ENCODE measurements at regions not wholly inside any gene's neighbourhood (a gene's known extent, or its start where the extent isn't known, plus 50 kb on each side); places are given as distances from the start of the nearest gene placed in this dataset.
A peak's percentile ranks its signal among the peaks of the same experiment; 100 is the strongest.

DNA sequence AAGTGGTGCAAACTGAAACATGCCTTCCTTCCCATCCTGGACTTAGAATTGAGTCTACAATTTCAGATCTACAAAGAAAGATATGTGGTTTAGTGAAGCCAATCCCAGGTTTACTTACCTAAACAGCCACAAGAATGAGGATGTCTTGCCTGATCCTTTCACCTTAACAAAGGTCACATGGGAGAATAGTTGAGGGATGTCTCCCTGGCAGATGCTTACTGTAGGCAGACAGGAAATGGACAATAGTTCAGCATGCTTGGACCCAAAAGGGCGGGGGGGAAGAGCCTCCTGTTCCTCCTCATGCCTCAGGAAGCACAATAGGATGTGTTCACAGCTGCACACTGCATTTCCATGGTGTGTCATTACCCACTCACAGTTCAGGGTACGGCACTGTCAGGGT, 492.7 kb upstream of the USP24 start:
- TF ChIP-seq CTCF (IDR thresholded peaks at IDR 0.05; ENCODE audit: extremely low read depth, insufficient read depth, missing control alignments) = no peak
- DNase-seq (ENCODE audit: low spot score) = no peak
- in situ Hi-C loops (cut with MboI; ENCODE audit: low pct_unique_long_range_greater_than_20kb, low sequenced_read_pairs, unreplicated experiment) = no loop called here

DNA sequence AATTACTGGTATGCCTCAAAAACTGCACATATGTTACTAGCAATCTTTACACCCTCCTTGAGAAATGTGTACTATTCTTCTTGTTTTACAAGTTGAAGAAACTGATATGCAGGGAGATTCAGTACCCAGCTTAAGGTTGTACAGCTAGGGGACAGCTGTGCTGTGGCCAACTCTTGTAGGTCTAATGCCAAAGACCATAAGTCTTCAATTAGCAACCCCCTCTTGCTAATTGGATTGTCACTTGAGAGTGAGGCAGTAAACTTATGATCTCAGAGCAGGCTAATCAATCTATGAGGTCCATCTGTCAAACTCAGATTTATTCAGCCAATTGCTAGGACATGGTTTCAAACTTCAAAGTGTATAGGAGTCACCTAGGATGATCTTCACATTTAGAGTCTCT, 492.0 kb upstream of the USP24 start:
- TF ChIP-seq CTCF (IDR thresholded peaks at IDR 0.05; ENCODE audit: extremely low read depth, insufficient read depth, missing control alignments) = no peak
- in situ Hi-C loops (cut with MboI; ENCODE audit: low pct_unique_long_range_greater_than_20kb, low sequenced_read_pairs, unreplicated experiment) = no loop called here
- DNase-seq (ENCODE audit: low spot score) = no peak

DNA sequence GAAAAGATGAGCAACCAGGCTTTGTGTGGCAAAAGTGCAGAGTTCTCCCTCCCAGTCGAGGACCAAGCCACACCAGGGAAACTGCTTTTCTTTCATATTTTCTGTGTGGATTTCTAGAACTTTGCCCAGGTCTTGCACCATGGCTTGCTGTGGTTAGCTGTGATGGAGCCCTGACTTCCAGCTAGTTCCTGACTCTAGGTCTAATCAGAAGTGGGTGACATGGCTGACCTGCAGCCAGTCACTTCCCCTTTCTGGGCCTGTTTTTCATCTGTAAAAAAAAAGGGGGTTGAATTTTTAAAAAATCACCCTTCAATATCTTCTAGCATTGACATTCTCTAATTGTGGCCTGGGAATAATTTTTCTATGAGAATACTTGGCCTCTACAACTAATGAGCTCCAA, 491.2 kb upstream of the USP24 start:
- in situ Hi-C loops (cut with MboI; ENCODE audit: low pct_unique_long_range_greater_than_20kb, low sequenced_read_pairs, unreplicated experiment) = no loop called here

GRCh38 chr1:55703726-55704363, 488.7 kb upstream of the USP24 start:
- in situ Hi-C loops (cut with MboI; ENCODE audit: low pct_unique_long_range_greater_than_20kb, low sequenced_read_pairs, unreplicated experiment) = no loop called here
- no peak for DNase-seq (ENCODE audit: low spot score)
- no peak for TF ChIP-seq CTCF (IDR thresholded peaks at IDR 0.05; ENCODE audit: extremely low read depth, insufficient read depth, missing control alignments)

More for the DNA sequence above, 491.2 kb upstream of the USP24 start:
- no peak for TF ChIP-seq CTCF (IDR thresholded peaks at IDR 0.05; ENCODE audit: extremely low read depth, insufficient read depth, missing control alignments)
- DNase-seq (ENCODE audit: low spot score) = no peak

DNA sequence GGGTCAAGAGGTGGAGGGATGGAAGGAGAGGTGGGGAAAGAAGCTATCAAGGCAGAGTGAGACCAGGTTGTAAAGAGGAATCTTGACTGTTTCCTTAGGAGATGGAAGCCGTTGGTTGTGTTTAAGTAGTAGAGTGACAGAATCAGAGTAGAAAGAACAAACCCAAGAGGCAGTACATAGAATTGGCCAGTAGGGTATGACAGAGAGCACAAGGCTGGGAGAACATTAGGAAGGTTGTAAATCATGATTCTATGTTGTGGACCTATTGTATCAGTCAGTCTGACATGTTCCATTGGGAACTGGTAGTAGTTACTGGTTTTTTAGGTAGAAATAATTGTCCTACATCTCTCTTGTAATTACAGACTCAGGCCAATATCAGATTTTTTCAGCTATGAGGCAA, 486.9 kb upstream of the USP24 start:
- DNase-seq (ENCODE audit: low spot score) = peak; percentile 36
- peak; percentile 59 for TF ChIP-seq CTCF (IDR thresholded peaks at IDR 0.05; ENCODE audit: extremely low read depth, insufficient read depth, missing control alignments)
- in situ Hi-C loops (cut with MboI; ENCODE audit: low pct_unique_long_range_greater_than_20kb, low sequenced_read_pairs, unreplicated experiment) = no loop called here

GRCh38 chr1:55700359-55701130, 485.4 kb upstream of the USP24 start:
- DNase-seq (ENCODE audit: low spot score) = no peak
- in situ Hi-C loops (cut with MboI; ENCODE audit: low pct_unique_long_range_greater_than_20kb, low sequenced_read_pairs, unreplicated experiment) = no loop called here
- TF ChIP-seq CTCF (IDR thresholded peaks at IDR 0.05; ENCODE audit: extremely low read depth, insufficient read depth, missing control alignments) = no peak
